Chondrocyte (in vitro differentiated cells): ENCODE measurements at regions not wholly inside any gene's neighbourhood (a gene's known extent, or its start where the extent isn't known, plus 50 kb on each side); places are given as distances from the start of the nearest gene placed in this dataset.

Experiments used
- DNase-seq: peaks from one replicate; pipeline ENCODE4 v3.0.0; 2021; ENCODE audit warnings: mixed read lengths, low spot score
- H3K27ac Mint-ChIP-seq: one replicate; pipeline ENCODE4 v1.8.0; 2021; ENCODE audit warnings: mild to moderate bottlenecking, moderate library complexity, mixed read lengths; ENCODE audit not compliant: unreplicated experiment
- H3K27me3 Mint-ChIP-seq: 2 replicates; pipeline ENCODE4 v1.8.0; 2021; ENCODE audit warnings: low read depth, mixed read lengths
- H3K36me3 Mint-ChIP-seq: 2 replicates; pipeline ENCODE4 v1.8.0; 2021; ENCODE audit warnings: low read depth, mixed read lengths
- H3K4me1 Mint-ChIP-seq: 2 replicates; pipeline ENCODE4 v1.8.0; 2021; ENCODE audit warnings: low read depth, mild to moderate bottlenecking, mixed read lengths
- H3K4me3 Mint-ChIP-seq: one replicate; pipeline ENCODE4 v1.8.0; 2021; ENCODE audit warnings: mild to moderate bottlenecking, moderate library complexity, mixed read lengths; ENCODE audit not compliant: unreplicated experiment
- H3K9me3 Mint-ChIP-seq: 2 replicates; pipeline ENCODE4 v1.8.0; 2021; ENCODE audit warnings: low read depth, mixed read lengths
- TF ChIP-seq, protein P1 (sequence below): fragments of 200-600 bp; sonication (generic); IDR thresholded peaks from 2 replicates; pipeline ENCODE4 v1.5.0; 2021; ENCODE audit warnings: antibody characterized with exemption, mild to moderate bottlenecking, moderate library complexity

DNA sequence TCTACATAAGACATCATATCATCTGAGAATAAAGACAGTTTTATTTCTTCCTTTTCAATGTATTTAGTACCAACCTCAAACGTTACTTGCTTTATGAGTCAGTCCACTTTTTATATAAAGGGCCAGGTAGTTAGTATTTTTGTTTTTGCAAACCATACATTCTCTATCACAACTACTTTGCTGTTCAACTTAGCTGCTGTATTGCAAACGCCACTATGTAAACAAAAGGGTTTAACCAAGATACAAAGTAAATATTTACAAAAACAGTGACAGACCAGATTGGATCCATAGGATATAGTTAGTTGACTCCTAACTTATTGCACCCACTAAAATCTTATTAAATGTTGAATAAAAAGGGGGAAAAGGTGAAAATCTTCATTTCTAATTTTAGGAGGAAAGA, 87.7 kb upstream of the FOXG1 start:
- no peak for DNase-seq
- H3K4me3 Mint-ChIP-seq, result no peak overlapping the region
- H3K9me3 Mint-ChIP-seq, result peaks cover 5% of the 10 kb centered on the region
- H3K27me3 Mint-ChIP-seq, result peaks cover 8% of the 10 kb centered on the region
- peaks cover 3% of the 10 kb centered on the region for H3K4me1 Mint-ChIP-seq
- TF ChIP-seq, protein P1, sequence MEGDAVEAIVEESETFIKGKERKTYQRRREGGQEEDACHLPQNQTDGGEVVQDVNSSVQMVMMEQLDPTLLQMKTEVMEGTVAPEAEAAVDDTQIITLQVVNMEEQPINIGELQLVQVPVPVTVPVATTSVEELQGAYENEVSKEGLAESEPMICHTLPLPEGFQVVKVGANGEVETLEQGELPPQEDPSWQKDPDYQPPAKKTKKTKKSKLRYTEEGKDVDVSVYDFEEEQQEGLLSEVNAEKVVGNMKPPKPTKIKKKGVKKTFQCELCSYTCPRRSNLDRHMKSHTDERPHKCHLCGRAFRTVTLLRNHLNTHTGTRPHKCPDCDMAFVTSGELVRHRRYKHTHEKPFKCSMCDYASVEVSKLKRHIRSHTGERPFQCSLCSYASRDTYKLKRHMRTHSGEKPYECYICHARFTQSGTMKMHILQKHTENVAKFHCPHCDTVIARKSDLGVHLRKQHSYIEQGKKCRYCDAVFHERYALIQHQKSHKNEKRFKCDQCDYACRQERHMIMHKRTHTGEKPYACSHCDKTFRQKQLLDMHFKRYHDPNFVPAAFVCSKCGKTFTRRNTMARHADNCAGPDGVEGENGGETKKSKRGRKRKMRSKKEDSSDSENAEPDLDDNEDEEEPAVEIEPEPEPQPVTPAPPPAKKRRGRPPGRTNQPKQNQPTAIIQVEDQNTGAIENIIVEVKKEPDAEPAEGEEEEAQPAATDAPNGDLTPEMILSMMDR, result no peak
- no peak overlapping the region for H3K27ac Mint-ChIP-seq
- no peaks in the 10 kb centered on the region for H3K36me3 Mint-ChIP-seq

DNA sequence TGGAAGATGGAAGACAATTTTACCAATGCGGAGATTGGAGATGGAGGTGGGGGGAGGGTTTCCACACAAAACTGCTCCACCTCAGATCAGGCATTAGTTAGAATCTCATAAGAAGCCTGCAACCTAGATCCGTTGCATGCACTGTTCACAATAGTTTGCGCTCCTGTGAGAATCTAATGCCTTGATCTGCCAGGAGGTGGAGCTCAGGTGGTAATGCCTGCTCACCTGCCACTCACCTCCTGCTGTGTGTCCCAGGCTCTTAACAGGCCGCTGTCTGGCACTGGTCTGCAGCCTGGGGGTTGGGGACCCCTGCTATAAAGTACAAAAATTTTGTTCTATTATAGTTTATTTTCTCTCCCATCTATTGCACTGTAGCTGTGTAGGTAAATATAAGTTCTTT, 84.9 kb upstream of the FOXG1 start:
- Mint-ChIP-seq H3K4me1 (no peaks in the 10 kb centered on the region), H3K27me3 (peaks cover 21% of the 10 kb centered on the region), H3K4me3 (no peak overlapping the region), H3K9me3 (peaks cover 9% of the 10 kb centered on the region), H3K27ac (no peak overlapping the region), H3K36me3 (no peaks in the 10 kb centered on the region)
- TF ChIP-seq, protein P1, result no peak
- DNase-seq, result no peak

GRCh38 chr14:28690029-28690692, 76.4 kb upstream of the FOXG1 start:
- Mint-ChIP-seq H3K27ac (no peak overlapping the region), H3K27me3 (peaks cover 30% of the 10 kb centered on the region)
- TF ChIP-seq, protein P1, result no peak

DNA sequence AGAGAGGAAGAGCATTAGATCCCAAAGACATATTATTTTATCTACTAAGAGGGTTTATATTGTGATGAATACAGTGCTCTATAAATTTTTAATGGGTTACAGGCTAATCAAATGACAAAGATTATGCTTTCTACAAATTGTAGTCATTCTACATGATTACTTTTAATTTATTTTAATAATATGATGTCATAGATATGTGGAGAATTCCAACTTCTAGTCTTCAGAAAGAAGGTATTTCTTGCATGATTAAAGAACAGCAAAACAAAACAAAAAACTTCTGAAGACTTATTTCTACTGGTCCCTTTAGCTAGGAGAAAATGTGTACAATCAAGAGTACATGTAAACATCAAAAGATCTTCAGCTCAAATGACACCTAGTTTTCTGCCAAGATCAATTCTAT, 71.5 kb upstream of the FOXG1 start:
- peaks cover 26% of the 10 kb centered on the region for H3K27me3 Mint-ChIP-seq
- H3K36me3 Mint-ChIP-seq, result no peaks in the 10 kb centered on the region
- H3K27ac Mint-ChIP-seq, result no peak overlapping the region
- H3K4me1 Mint-ChIP-seq, result no peaks in the 10 kb centered on the region
- TF ChIP-seq, protein P1, result no peak
- DNase-seq, result no peak
- H3K4me3 Mint-ChIP-seq, result no peak overlapping the region
- H3K9me3 Mint-ChIP-seq, result no peaks in the 10 kb centered on the region

More at GRCh38 chr14:28690029-28690692, 76.4 kb upstream of the FOXG1 start:
- H3K4me1 Mint-ChIP-seq, result no peaks in the 10 kb centered on the region
- DNase-seq, result no peak
- peaks cover 11% of the 10 kb centered on the region for H3K9me3 Mint-ChIP-seq
- H3K36me3 Mint-ChIP-seq, result peaks cover 2% of the 10 kb centered on the region
- no peak overlapping the region for H3K4me3 Mint-ChIP-seq

GRCh38 chr14:28701733-28702132, 64.9 kb upstream of the FOXG1 start:
- Mint-ChIP-seq H3K27me3 (peaks cover 5% of the 10 kb centered on the region), H3K27ac (no peak overlapping the region), H3K4me3 (no peak overlapping the region), H3K36me3 (no peaks in the 10 kb centered on the region), H3K9me3 (no peaks in the 10 kb centered on the region), H3K4me1 (no peaks in the 10 kb centered on the region)
- TF ChIP-seq, protein P1, result no peak
- DNase-seq, result no peak
